H9 (cell line): ENCODE measurements at regions not wholly inside any gene's neighbourhood (a gene's known extent, or its start where the extent isn't known, plus 50 kb on each side); places are given as distances from the start of the nearest gene placed in this dataset.

Experiments used
- DNase-seq: peaks from one replicate; pipeline ENCODE4 v3.0.0-alpha.2; 2017
- H2AFZ ChIP-seq: one replicate; pipeline ENCODE4 v1.6.1; 2013; ENCODE audit warnings: mild to moderate bottlenecking, low read length, control low read depth, moderate library complexity
- H2AK5ac ChIP-seq: 2 replicates; pipeline ENCODE4 v1.6.1; 2013; ENCODE audit warnings: low read length, control low read depth, mixed read lengths; ENCODE audit not compliant: insufficient read length
- H2BK120ac ChIP-seq: one replicate; pipeline ENCODE4 v1.6.1; 2013; ENCODE audit warnings: low read depth, mild to moderate bottlenecking, low read length, control low read depth, inconsistent platforms; ENCODE audit not compliant: poor library complexity, severe bottlenecking
- H2BK12ac ChIP-seq: 2 replicates; pipeline ENCODE4 v1.6.1; 2013; ENCODE audit warnings: low read length, control low read depth, mixed read lengths, low read depth; ENCODE audit not compliant: insufficient read length
- H2BK15ac ChIP-seq: 2 replicates; pipeline ENCODE4 v1.6.1; 2013; ENCODE audit warnings: low read depth, low read length, control low read depth
- H2BK20ac ChIP-seq: one replicate; pipeline ENCODE4 v1.6.1; 2013; ENCODE audit warnings: low read depth, mild to moderate bottlenecking, low read length, control low read depth, inconsistent platforms; ENCODE audit not compliant: poor library complexity, severe bottlenecking
- H2BK5ac ChIP-seq: 2 replicates; pipeline ENCODE4 v1.6.1; 2013; ENCODE audit warnings: low read length, control low read depth, mixed read lengths; ENCODE audit not compliant: insufficient read length
- H3K14ac ChIP-seq: 2 replicates; pipeline ENCODE4 v1.6.1; 2013; ENCODE audit warnings: low read length, control low read depth; ENCODE audit not compliant: insufficient read depth
- H3K18ac ChIP-seq: 2 replicates; pipeline ENCODE4 v1.6.1; 2013; ENCODE audit warnings: low read depth, mild to moderate bottlenecking, mixed read lengths, low read length, control low read depth; ENCODE audit not compliant: insufficient read length
- H3K23ac ChIP-seq: 2 replicates; pipeline ENCODE4 v1.6.1; 2013; ENCODE audit warnings: low read length, control low read depth, mixed read lengths, low read depth; ENCODE audit not compliant: insufficient read length
- H3K23me2 ChIP-seq: 2 replicates; pipeline ENCODE4 v1.6.1; 2013; ENCODE audit warnings: low read depth, mild to moderate bottlenecking, mixed read lengths, low read length, control low read depth; ENCODE audit not compliant: insufficient read length, poor library complexity, severe bottlenecking
- H3K27ac ChIP-seq: 2 replicates; pipeline ENCODE4 v1.5.1; 2013; ENCODE audit warnings: low read length, control low read depth, mixed read lengths, low read depth; ENCODE audit not compliant: insufficient read length
- H3K27me3 ChIP-seq: 2 replicates; pipeline ENCODE4 v1.6.1; 2013; ENCODE audit warnings: low read length, control low read depth, inconsistent platforms; ENCODE audit not compliant: insufficient read depth
- H3K4ac ChIP-seq: 2 replicates; pipeline ENCODE4 v1.6.1; 2013; ENCODE audit warnings: low read depth, mild to moderate bottlenecking, control low read depth, inconsistent platforms, low read length, moderate library complexity
- H3K4me1 ChIP-seq: 2 replicates; pipeline ENCODE4 v1.6.1; 2013; ENCODE audit warnings: low read length, control low read depth, inconsistent platforms; ENCODE audit not compliant: insufficient read depth
- H3K4me2 ChIP-seq: 2 replicates; pipeline ENCODE4 v1.6.1; 2013; ENCODE audit warnings: low read length, control low read depth, mixed read lengths; ENCODE audit not compliant: insufficient read length, insufficient read depth
- H3K56ac ChIP-seq: 2 replicates; pipeline ENCODE4 v1.6.1; 2013; ENCODE audit warnings: low read depth, mild to moderate bottlenecking, mixed read lengths, low read length, control low read depth; ENCODE audit not compliant: insufficient read length
- H3K79me1 ChIP-seq: 2 replicates; pipeline ENCODE4 v1.6.1; 2013; ENCODE audit warnings: low read depth, mild to moderate bottlenecking, moderate library complexity, low read length, control low read depth, inconsistent platforms; ENCODE audit not compliant: insufficient read depth, poor library complexity, severe bottlenecking
- H3K79me2 ChIP-seq: 2 replicates; pipeline ENCODE4 v1.6.1; 2013; ENCODE audit warnings: low read length, control low read depth, inconsistent platforms; ENCODE audit not compliant: insufficient read depth
- H3K9ac ChIP-seq: 2 replicates; pipeline ENCODE4 v1.6.1; 2013; ENCODE audit warnings: low read length, control low read depth, mixed read lengths; ENCODE audit not compliant: insufficient read length; ENCODE audit errors: extremely low read depth
- H3K9me3 ChIP-seq: one replicate; pipeline ENCODE4 v1.6.1; 2013; ENCODE audit warnings: low read depth, low read length, inconsistent platforms; ENCODE audit not compliant: control insufficient read depth
- H3T11ph ChIP-seq: one replicate; pipeline ENCODE4 v1.6.1; 2013; ENCODE audit warnings: mild to moderate bottlenecking, low read length, control low read depth, inconsistent platforms
- H4K20me1 ChIP-seq: one replicate; pipeline ENCODE4 v1.6.1; 2013; ENCODE audit not compliant: control insufficient read depth, insufficient read length, insufficient read depth
- H4K5ac ChIP-seq: 2 replicates; pipeline ENCODE4 v1.6.1; 2013; ENCODE audit warnings: low read depth, mild to moderate bottlenecking, mixed read lengths, low read length, control low read depth; ENCODE audit not compliant: insufficient read length
- H4K8ac ChIP-seq: replicated peaks from 2 replicates; pipeline ENCODE4 v1.6.1; 2013; ENCODE audit warnings: low read length, control low read depth, mixed read lengths, low read depth; ENCODE audit not compliant: insufficient read length
- H4K91ac ChIP-seq: 2 replicates; pipeline ENCODE4 v1.6.1; 2013; ENCODE audit warnings: low read depth, mild to moderate bottlenecking, moderate library complexity, mixed read lengths, low read length, control low read depth; ENCODE audit not compliant: insufficient read length
- H3K27ac Mint-ChIP-seq, 3 experiments: 2 replicates in 2 of 3; 3 replicates in 1 of 3; pipeline ENCODE4 v1.8.0; 2020 to 2021; ENCODE audit warnings: mixed read lengths in 3 of 3, mild to moderate bottlenecking in 1 of 3, moderate library complexity in 1 of 3
- H3K27me3 Mint-ChIP-seq: 2 replicates; pipeline ENCODE4 v1.8.0; 2021; ENCODE audit warnings: low read depth, mild to moderate bottlenecking, moderate library complexity, mixed read lengths
- H3K36me3 Mint-ChIP-seq, 3 experiments: 2 replicates in 2 of 3; 3 replicates in 1 of 3; pipeline ENCODE4 v1.8.0; 2020 to 2021; ENCODE audit warnings: low read depth in 3 of 3, mixed read lengths in 3 of 3; ENCODE audit not compliant: insufficient read depth in 1 of 3
- H3K4me1 Mint-ChIP-seq, 2 experiments: 2 replicates each; pipeline ENCODE4 v1.8.0; 2020; ENCODE audit warnings: mixed read lengths in 2 of 2
- H3K4me3 Mint-ChIP-seq, 2 experiments: 2 replicates in 1 of 2; 3 replicates in 1 of 2; pipeline ENCODE4 v1.8.0; 2020 to 2021; ENCODE audit warnings: mild to moderate bottlenecking in 2 of 2, mixed read lengths in 2 of 2, moderate library complexity in 1 of 2
- H3K9me3 Mint-ChIP-seq, 2 experiments: 2 replicates in 1 of 2; 3 replicates in 1 of 2; pipeline ENCODE4 v1.8.0; 2020; ENCODE audit warnings: mild to moderate bottlenecking in 2 of 2, mixed read lengths in 2 of 2, moderate library complexity in 1 of 2
- WGBS: extraction: QIAGEN DNeasy Blood & Tissue Kit; methylation state at CpG from one replicate; pipeline ENCODE4 v1.1.7; 2013; ENCODE audit warnings: missing lambda C conversion rate, low lambda C conversion rate, mixed read lengths; ENCODE audit not compliant: insufficient read length; ENCODE audit errors: extremely low coverage; 5-methylcytosine and 5-hydroxymethylcytosine counted together
- TF ChIP-seq, protein P1 (sequence below): fragments of 200-600 bp; sonication (generic); conservative IDR thresholded peaks from 3 replicates; pipeline ENCODE4 v1.8.0; 2021; ENCODE audit warnings: antibody characterized with exemption, mild to moderate bottlenecking

DNA sequence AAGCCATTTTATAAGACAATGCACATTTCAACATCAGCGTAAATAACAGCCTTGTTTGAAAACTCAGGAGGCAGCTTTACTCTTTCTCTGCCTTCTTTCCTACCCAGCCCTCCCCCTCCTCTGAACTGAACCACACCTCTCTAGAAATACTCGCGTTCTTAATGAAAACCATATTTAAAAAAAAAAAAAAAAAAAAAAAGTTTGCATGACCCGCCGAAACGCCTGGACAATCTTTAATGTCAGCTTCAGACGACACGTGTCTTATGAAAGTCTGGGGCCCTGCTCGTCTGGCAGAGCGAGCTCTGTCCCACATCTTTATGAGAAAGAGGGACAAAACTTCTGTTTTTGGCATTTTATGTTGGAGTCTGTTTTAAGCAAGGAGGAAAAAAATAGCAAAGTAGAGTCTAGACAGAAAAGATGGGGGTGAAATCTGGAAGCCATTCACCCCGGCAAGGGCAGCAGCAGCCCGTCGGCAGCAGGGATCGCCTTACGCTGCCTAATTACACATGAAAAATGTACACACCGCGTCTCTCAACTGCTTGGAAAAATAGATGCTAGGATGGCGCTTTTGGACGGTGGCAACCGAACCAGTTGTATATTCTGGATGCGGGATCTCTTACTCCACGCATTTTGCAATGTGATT is 130.4 kb upstream of the ETS2 start:
- Mint-ChIP-seq H3K27me3 (no peaks in the 10 kb centered on the region; the same call in 1 of the 2 replicates), H3K9me3 (peaks cover 0 to 3% of the 10 kb centered on the region in 2 experiments; a peak in 2 of 5 replicates), H3K4me3 (no peak overlapping the region), H3K36me3 (no peaks in the 10 kb centered on the region), H3K4me1 (peaks cover 2 to 5% of the 10 kb centered on the region in 2 experiments; a peak in 3 of 4 replicates), H3K27ac (no peak overlapping the region)
- H4K8ac ChIP-seq, result no peak overlapping the region
- no peak overlapping the region for H3K23ac ChIP-seq
- no peaks in the 10 kb centered on the region for H3K23me2 ChIP-seq
- H3T11ph ChIP-seq, result no peak overlapping the region
- no peaks in the 10 kb centered on the region for H3K9me3 ChIP-seq
- no peak overlapping the region for H2BK20ac ChIP-seq
- no peak overlapping the region for H2BK12ac ChIP-seq
- no peak overlapping the region for H3K4ac ChIP-seq
- no peaks in the 10 kb centered on the region for H4K20me1 ChIP-seq
- no peak overlapping the region for H4K5ac ChIP-seq
- H3K4me1 ChIP-seq, result no peaks in the 10 kb centered on the region
- no peak overlapping the region for H2AFZ ChIP-seq
- no peak overlapping the region for H4K91ac ChIP-seq
- H3K4me2 ChIP-seq, result no peak overlapping the region
- no peak overlapping the region for H3K56ac ChIP-seq
- no peak overlapping the region for H2AK5ac ChIP-seq
- H3K27ac ChIP-seq, result no peak overlapping the region
- no peaks in the 10 kb centered on the region for H3K79me1 ChIP-seq
- H2BK5ac ChIP-seq, result no peak overlapping the region
- H2BK120ac ChIP-seq, result no peak overlapping the region
- H3K27me3 ChIP-seq, result no peaks in the 10 kb centered on the region
- no peak overlapping the region for H3K14ac ChIP-seq
- H2BK15ac ChIP-seq, result no peak overlapping the region
- no peak overlapping the region for H3K18ac ChIP-seq
- no peak for DNase-seq
- TF ChIP-seq, protein P1, sequence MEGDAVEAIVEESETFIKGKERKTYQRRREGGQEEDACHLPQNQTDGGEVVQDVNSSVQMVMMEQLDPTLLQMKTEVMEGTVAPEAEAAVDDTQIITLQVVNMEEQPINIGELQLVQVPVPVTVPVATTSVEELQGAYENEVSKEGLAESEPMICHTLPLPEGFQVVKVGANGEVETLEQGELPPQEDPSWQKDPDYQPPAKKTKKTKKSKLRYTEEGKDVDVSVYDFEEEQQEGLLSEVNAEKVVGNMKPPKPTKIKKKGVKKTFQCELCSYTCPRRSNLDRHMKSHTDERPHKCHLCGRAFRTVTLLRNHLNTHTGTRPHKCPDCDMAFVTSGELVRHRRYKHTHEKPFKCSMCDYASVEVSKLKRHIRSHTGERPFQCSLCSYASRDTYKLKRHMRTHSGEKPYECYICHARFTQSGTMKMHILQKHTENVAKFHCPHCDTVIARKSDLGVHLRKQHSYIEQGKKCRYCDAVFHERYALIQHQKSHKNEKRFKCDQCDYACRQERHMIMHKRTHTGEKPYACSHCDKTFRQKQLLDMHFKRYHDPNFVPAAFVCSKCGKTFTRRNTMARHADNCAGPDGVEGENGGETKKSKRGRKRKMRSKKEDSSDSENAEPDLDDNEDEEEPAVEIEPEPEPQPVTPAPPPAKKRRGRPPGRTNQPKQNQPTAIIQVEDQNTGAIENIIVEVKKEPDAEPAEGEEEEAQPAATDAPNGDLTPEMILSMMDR, result no peak
- no peak overlapping the region for H3K9ac ChIP-seq
- no CpG with 5 or more reads among the region's 22 CpGs for WGBS
- H3K79me2 ChIP-seq, result no peaks in the 10 kb centered on the region
